HG03045 (cell line): ENCODE measurements at regions not wholly inside any gene's neighbourhood (a gene's known extent, or its start where the extent isn't known, plus 50 kb on each side); places are given as distances from the start of the nearest gene placed in this dataset.

Experiments
- ATAC-seq: cut with Tn5 transposase; IDR thresholded peaks from one replicate; pipeline ENCODE4 v1.9.1; 2021; ENCODE audit warnings: mild to moderate bottlenecking, moderate library complexity; ENCODE audit not compliant: unreplicated experiment

- ATAC-seq = no peak
Measured at GRCh38 chr12:116654226-116654743, 83.6 kb downstream of the SPRING1 start.

GRCh38 chr12:116651089-116651488 lies 86.8 kb downstream of the SPRING1 start:
- ATAC-seq = no peak

- no peak for ATAC-seq
Measured at GRCh38 chr12:116650585-116651087, 87.2 kb downstream of the SPRING1 start.

- no peak for ATAC-seq
Measured at GRCh38 chr12:116650062-116650461, 87.8 kb downstream of the SPRING1 start.

- ATAC-seq = no peak
Measured at GRCh38 chr12:116647813-116648212, 88.6 kb downstream of the MAP1LC3B2 start.

GRCh38 chr12:116646901-116647300 lies 87.7 kb downstream of the MAP1LC3B2 start:
- no peak for ATAC-seq

GRCh38 chr12:116644806-116645205 lies 85.6 kb downstream of the MAP1LC3B2 start:
- ATAC-seq = no peak

- no peak for ATAC-seq
Measured at GRCh38 chr12:116642683-116643082, 83.5 kb downstream of the MAP1LC3B2 start.

- ATAC-seq = no peak
Measured at GRCh38 chr12:116642106-116642505, 82.9 kb downstream of the MAP1LC3B2 start.

- no peak for ATAC-seq
Measured at GRCh38 chr12:116640281-116640680, 81.1 kb downstream of the MAP1LC3B2 start.

- no peak for ATAC-seq
Measured at GRCh38 chr12:116639765-116640164, 80.6 kb downstream of the MAP1LC3B2 start.

- ATAC-seq = no peak
Measured at GRCh38 chr12:116638376-116638775, 79.2 kb downstream of the MAP1LC3B2 start.

GRCh38 chr12:116637589-116638150 lies 78.5 kb downstream of the MAP1LC3B2 start:
- ATAC-seq = no peak

GRCh38 chr12:116636608-116637519 lies 77.7 kb downstream of the MAP1LC3B2 start:
- ATAC-seq = no peak

- ATAC-seq = no peak
Measured at GRCh38 chr12:116635487-116635886, 76.3 kb downstream of the MAP1LC3B2 start.

GRCh38 chr12:116633476-116633875 lies 74.3 kb downstream of the MAP1LC3B2 start:
- ATAC-seq = no peak

GRCh38 chr12:116631619-116632018 lies 72.4 kb downstream of the MAP1LC3B2 start:
- no peak for ATAC-seq

- ATAC-seq = no peak
Measured at GRCh38 chr12:116630762-116631161, 71.6 kb downstream of the MAP1LC3B2 start.

- ATAC-seq = no peak
Measured at GRCh38 chr12:116629480-116629879, 70.3 kb downstream of the MAP1LC3B2 start.

GRCh38 chr12:116628989-116629388 lies 69.8 kb downstream of the MAP1LC3B2 start:
- ATAC-seq = no peak

GRCh38 chr12:116628450-116628793 lies 69.2 kb downstream of the MAP1LC3B2 start:
- ATAC-seq = no peak
